Transverse colon (tissue), 4 donors: ENCODE measurements at regions not wholly inside any gene's neighbourhood (a gene's known extent, or its start where the extent isn't known, plus 50 kb on each side); places are given as distances from the start of the nearest gene placed in this dataset.

Experiments
- DNase-seq: peaks from one replicate; pipeline ENCODE4 v3.0.0-alpha.2; 2019
- H3K27ac ChIP-seq, 4 donors: fragments of 200-600 bp; sonication (generic); 2 replicates each; pipeline ENCODE4 v1.5.1; 2016 to 2018; ENCODE audit warnings: inconsistent platforms in 4 of 4
- H3K27me3 ChIP-seq: fragments of 200-600 bp; sonication (generic); 2 replicates; pipeline ENCODE4 v1.5.1; 2017; ENCODE audit warnings: inconsistent platforms
- H3K36me3 ChIP-seq, 4 donors: fragments of 200-600 bp; sonication (generic); 2 replicates each; pipeline ENCODE4 v1.5.1; 2017 to 2019; ENCODE audit warnings: inconsistent platforms in 4 of 4
- H3K4me1 ChIP-seq, 4 donors: fragments of 200-600 bp; sonication (generic); 2 replicates each; pipeline ENCODE4 v1.5.1; 2017 to 2020; ENCODE audit warnings: inconsistent platforms in 4 of 4
- H3K4me3 ChIP-seq, 4 donors: fragments of 200-600 bp; sonication (generic); 1 replicate in 1 of 4; 2 replicates in 3 of 4; pipeline versions ENCODE4 v1.5.1 to v1.6.1; 2017 to 2019; ENCODE audit warnings: inconsistent platforms in 4 of 4
- H3K9me3 ChIP-seq, 2 donors: fragments of 200-600 bp; sonication (generic); 2 replicates each; pipeline ENCODE4 v1.5.1; 2017 to 2019; ENCODE audit warnings: inconsistent platforms in 2 of 2
- EP300 ChIP-seq: sonication (generic); formaldehyde crosslinking; IDR thresholded peaks from one replicate; pipeline ENCODE4 v1.6.1; 2017; ENCODE audit warnings: antibody characterized with exemption, low read depth
- POLR2A ChIP-seq: fragments of 450-650 bp; IDR thresholded peaks from one replicate; pipeline ENCODE4 v1.6.1; 2016; ENCODE audit warnings: antibody characterized with exemption, mild to moderate bottlenecking, moderate library complexity
- POLR2AphosphoS5 ChIP-seq, 3 donors: sonication (generic); formaldehyde crosslinking; IDR thresholded peaks; one replicate each; pipeline ENCODE4 v1.6.1; 2016; ENCODE audit warnings: antibody characterized with exemption in 3 of 3
- WGBS, 2 donors: methylation state at CpG; one replicate each; pipeline ENCODE4 v1.1.5; 2018; ENCODE audit warnings: low coverage in 1 of 2; 5-methylcytosine and 5-hydroxymethylcytosine counted together
- in situ Hi-C, 4 donors: fragments of 200-750 bp; cut with MboI; loops; one replicate each; pipeline versions ENCODE4 v1.15.0 to v1.15.1; 2017; ENCODE audit warnings: low sequenced_read_pairs in 3 of 4, low pct_ligation_motif_present in 1 of 4, low pct_unique_long_range_greater_than_20kb in 1 of 4
- intact Hi-C: fragments of 100-400 bp; cut with DNase I; formaldehyde crosslinking; loops from one replicate; pipeline ENCODE4 v1.15.1; 2023; ENCODE audit warnings: low total_unique reads
- TF ChIP-seq, protein P1 (sequence below), 5 experiments: fragments of 200-600 bp in 3 of 5; fragments of 450-650 bp in 2 of 5; sonication (generic) in 3 of 5; IDR thresholded peaks; 1 replicate in 2 of 5; 2 replicates in 3 of 5; pipeline ENCODE4 v1.5.1; 2016 to 2017; ENCODE audit warnings: antibody characterized with exemption in 5 of 5, inconsistent platforms in 3 of 5, mild to moderate bottlenecking in 2 of 5, moderate library complexity in 1 of 5

DNA sequence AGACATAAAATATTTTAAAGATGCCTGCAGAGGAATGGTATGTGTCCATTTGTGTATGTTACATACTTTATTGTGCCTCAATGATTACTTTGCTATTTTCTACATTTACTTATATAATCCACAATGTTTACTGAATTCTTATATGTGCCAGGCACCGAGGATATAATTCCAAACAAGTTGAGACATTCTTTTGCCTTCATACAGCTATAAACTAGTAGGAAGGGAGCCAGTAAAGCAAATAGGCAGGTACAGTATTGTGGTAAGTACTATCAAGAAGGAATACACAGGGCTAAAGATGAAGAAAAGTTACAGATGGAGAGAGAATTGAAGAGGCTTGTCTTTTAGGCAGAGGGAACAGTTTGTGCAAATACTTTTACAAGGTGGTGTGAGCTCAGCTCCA is 131.6 kb downstream of the DISP1 start:
- Histone ChIP-seq H3K9me3 (no peaks in the 10 kb centered on the region), H3K27me3 (no peaks in the 10 kb centered on the region), H3K4me3 (no peak overlapping the region), H3K27ac (no peak overlapping the region), H3K4me1 (no peaks in the 10 kb centered on the region), H3K36me3 (no peaks in the 10 kb centered on the region)
- TF ChIP-seq POLR2AphosphoS5 (IDR thresholded peaks at IDR 0.05) (no peak), POLR2A (no peak), EP300 (no peak)
- TF ChIP-seq, protein P1, sequence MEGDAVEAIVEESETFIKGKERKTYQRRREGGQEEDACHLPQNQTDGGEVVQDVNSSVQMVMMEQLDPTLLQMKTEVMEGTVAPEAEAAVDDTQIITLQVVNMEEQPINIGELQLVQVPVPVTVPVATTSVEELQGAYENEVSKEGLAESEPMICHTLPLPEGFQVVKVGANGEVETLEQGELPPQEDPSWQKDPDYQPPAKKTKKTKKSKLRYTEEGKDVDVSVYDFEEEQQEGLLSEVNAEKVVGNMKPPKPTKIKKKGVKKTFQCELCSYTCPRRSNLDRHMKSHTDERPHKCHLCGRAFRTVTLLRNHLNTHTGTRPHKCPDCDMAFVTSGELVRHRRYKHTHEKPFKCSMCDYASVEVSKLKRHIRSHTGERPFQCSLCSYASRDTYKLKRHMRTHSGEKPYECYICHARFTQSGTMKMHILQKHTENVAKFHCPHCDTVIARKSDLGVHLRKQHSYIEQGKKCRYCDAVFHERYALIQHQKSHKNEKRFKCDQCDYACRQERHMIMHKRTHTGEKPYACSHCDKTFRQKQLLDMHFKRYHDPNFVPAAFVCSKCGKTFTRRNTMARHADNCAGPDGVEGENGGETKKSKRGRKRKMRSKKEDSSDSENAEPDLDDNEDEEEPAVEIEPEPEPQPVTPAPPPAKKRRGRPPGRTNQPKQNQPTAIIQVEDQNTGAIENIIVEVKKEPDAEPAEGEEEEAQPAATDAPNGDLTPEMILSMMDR (IDR thresholded peaks at IDR 0.05), result no peak
- intact Hi-C loops (no loop called here), in situ Hi-C loops (no loop called here)
- no peak for DNase-seq
- 13 to 30% methylated on average over 1 of the region's 1 CpG for WGBS, 2 donors

DNA sequence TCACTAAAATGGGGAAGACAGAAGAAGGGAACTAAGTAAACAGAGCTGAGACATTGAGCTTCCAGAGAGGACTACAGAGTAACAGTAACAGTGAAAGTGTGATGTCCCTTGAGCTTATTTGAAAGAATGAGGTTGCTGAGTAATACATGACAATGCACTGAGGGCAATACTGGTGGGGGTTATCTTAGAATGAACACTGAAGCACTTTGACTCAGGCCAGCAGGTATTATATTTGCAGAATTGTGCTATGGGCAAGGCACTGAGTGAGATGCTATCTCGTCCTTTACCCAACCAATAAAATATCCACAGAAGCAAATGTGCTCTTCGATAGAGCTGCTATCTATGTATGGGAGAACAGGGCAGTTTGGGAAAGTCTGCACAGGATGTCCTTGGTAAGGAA is 133.2 kb downstream of the DISP1 start:
- peaks cover 0 to 3% (median 0%) of the 10 kb centered on the region in 4 donors for H3K4me1 ChIP-seq
- 94 to 98% methylated on average over 2 of the region's 2 CpGs for WGBS, 2 donors
- no peaks in the 10 kb centered on the region for H3K9me3 ChIP-seq
- intact Hi-C loops, result no loop called here
- in situ Hi-C loops, result no loop called here
- TF ChIP-seq POLR2AphosphoS5 (IDR thresholded peaks at IDR 0.05) (no peak), POLR2A (no peak), EP300 (no peak)
- TF ChIP-seq, protein P1 (IDR thresholded peaks at IDR 0.05), result no peak
- H3K27ac ChIP-seq, result no peak overlapping the region
- no peak overlapping the region for H3K4me3 ChIP-seq
- no peaks in the 10 kb centered on the region for H3K36me3 ChIP-seq
- DNase-seq, result no peak
- no peaks in the 10 kb centered on the region for H3K27me3 ChIP-seq

DNA sequence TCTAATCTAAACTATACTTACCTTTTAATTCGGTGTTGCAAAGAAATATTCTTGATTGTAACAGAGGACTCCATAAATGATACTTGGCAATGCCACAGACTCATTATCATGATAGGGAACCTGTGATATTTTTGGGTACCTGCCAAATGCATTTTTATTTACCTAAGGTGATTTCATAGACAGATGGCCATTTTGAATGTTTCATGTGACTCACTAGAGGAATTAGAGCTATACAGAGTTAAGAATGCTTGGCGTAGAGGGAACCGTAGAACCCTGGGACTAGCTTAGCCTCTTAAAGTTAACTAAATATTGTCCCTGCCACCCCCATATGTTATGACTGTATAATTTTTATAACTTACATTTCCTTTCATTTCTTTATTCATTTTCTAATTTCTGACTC is 136.1 kb downstream of the DISP1 start:
- no peak overlapping the region for H3K27ac ChIP-seq
- TF ChIP-seq POLR2A (no peak), POLR2AphosphoS5 (IDR thresholded peaks at IDR 0.05) (no peak), EP300 (no peak)
- TF ChIP-seq, protein P1 (IDR thresholded peaks at IDR 0.05), result no peak
- DNase-seq, result no peak

DNA sequence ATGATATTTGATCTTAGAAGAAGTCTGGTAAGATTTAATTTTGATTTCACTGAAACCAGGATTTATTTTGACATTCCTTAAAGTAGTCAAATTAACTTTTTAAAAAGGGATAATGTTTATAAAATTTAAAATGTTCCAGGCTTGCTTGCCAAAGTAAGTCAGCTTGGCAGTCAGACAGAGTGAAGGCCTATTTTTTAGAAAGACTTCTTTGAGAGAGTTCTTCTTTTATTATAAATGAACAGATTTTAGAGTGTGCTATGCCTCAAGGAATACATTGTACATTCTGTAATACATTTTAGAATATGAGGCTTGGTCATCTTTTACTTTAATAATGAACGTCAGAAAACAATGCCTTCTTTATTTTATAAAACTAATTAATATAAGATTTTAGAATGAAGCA is 138.7 kb downstream of the DISP1 start:
- Histone ChIP-seq H3K9me3 (no peaks in the 10 kb centered on the region), H3K27me3 (no peaks in the 10 kb centered on the region), H3K36me3 (no peaks in the 10 kb centered on the region), H3K4me3 (no peak overlapping the region), H3K4me1 (peaks cover 0 to 13% (median 2%) of the 10 kb centered on the region in 4 donors), H3K27ac (peak overlapping the region in 2 of 4 donors; percentile 24 to 45)
- intact Hi-C loops, result no loop called here
- DNase-seq, result no peak
- 60 to 67% methylated on average over 1 of the region's 1 CpG for WGBS, 2 donors
- in situ Hi-C loops, result no loop called here
- TF ChIP-seq EP300 (no peak), POLR2A (no peak), POLR2AphosphoS5 (IDR thresholded peaks at IDR 0.05) (no peak)
- TF ChIP-seq, protein P1 (IDR thresholded peaks at IDR 0.05), result no peak

More for the DNA sequence above, 136.1 kb downstream of the DISP1 start:
- Histone ChIP-seq H3K27me3 (no peaks in the 10 kb centered on the region), H3K4me3 (no peak overlapping the region), H3K4me1 (peaks cover 0 to 13% (median 2%) of the 10 kb centered on the region in 4 donors), H3K36me3 (no peaks in the 10 kb centered on the region), H3K9me3 (no peaks in the 10 kb centered on the region)
- in situ Hi-C loops, result no loop called here
- 57 to 93% methylated on average over 2 to 3 of the region's 3 CpGs for WGBS, 2 donors
- intact Hi-C loops, result no loop called here
